GM21390 (cell line): ENCODE measurements at regions not wholly inside any gene's neighbourhood (a gene's known extent, or its start where the extent isn't known, plus 50 kb on each side); places are given as distances from the start of the nearest gene placed in this dataset.
A peak's percentile ranks its signal among the peaks of the same experiment; 100 is the strongest.

Experiments
- ATAC-seq: cut with Tn5 transposase; IDR thresholded peaks from one replicate; pipeline ENCODE4 v1.9.1; 2021; ENCODE audit not compliant: unreplicated experiment

DNA sequence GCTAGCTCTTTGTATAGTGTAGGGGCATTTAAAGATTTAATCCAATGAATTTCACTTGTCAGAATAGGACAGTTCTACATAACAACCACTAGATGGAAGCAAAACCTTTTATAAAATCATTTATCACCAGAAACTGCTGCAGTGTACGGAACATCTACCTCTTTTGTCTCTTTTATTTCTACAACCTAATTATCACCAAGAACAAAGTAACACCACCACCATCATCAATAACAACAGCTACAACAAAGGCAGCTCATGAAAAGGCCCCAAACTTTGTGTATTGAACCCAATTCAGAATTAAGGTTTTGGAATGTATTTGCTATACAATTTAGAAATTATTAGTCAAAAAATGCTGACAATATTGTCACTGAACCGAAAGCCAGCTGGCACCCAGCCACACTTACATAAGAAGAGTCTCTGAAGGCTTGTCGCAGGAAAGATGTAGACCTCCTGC is 260.9 kb upstream of the RPS6KA3 start:
- peak; percentile 57 for ATAC-seq

DNA sequence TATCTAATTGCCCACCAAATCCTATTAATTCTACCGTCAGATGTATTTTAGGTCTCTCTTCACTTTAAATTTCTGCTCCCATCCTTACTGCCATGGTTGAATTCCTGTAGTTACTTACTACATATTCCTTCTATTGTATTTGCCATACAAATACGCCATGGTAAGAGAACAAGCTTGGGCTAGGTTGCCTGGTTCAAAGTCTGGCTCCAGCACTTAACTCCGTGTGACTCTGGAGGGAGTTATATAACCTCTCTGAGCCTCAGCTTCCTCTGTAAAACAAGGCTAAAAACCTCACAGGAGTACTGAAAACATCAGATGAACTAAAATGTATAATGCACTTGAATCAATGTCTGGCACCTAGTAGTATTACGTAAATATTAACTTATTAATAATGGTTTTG is 260.3 kb upstream of the RPS6KA3 start:
- ATAC-seq = no peak

DNA sequence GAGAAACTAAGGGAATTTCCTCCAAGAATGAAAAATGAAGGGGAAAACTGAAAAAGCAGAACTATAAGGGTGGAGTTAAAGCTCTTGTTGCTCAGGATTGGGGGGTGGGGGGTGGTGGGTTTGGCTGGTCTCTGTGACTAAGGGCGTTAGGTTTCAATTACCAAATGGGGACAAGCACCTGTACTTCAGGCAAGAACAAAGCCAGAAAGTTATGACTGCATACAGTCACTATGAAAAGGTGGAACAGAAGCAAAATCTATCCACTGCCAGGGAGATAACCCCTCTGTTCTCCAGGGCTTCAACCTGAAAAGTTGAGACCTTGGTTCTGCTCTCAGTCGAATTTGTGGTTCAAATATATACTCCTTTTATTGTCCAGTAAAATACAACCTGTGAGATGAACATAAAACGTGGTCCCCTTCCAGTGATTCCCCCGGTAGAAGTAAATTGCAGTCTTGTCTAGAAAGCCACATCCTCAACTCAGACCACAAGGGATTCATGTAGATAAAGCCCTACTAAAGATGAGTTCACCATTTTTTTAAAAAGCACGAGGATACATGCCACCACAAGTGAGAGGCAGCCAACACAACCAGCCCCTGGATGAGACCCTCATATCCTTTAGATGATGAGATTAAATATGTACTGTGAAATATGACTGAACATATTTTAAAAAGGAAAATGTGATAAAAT is 257.1 kb upstream of the RPS6KA3 start:
- peak; percentile 62 for ATAC-seq

DNA sequence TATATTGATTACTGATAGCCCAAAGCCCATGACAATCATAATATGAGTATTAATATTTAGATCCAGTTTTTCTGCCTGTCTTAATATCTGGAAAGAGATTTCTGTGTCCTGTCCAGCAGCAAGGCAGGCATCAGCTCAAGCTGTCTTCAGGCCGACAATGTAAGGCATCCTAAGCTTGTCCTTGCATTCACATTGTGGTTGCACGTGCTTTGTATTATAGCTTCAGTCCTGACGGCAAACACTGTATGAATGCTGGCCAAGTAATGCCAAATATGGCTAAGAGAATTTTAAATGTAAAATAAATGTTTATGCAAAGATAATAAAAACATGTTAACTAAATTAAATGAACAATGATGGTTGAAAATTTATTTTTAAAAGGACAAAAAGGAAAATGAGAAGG is 255.7 kb upstream of the RPS6KA3 start:
- no peak for ATAC-seq

DNA sequence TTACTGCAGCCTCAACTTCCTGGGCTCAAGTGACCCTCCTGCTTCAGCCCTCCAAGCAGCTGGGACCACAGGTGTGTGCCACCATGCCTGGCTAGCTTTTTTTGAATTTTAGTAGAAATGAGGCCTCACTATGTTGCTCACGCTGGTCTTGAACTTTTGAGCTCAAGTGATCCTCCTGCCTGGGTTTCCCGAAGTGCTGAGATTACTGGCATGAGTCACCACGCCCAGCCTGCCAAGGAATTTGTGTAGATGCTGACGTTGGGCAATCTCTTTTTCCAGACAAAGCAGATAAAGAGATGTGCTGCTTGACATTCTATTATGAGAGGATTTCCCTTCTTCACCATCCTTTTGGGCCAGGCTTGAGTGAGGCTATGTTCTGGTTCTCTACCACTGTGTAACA is 254.5 kb upstream of the RPS6KA3 start:
- no peak for ATAC-seq

DNA sequence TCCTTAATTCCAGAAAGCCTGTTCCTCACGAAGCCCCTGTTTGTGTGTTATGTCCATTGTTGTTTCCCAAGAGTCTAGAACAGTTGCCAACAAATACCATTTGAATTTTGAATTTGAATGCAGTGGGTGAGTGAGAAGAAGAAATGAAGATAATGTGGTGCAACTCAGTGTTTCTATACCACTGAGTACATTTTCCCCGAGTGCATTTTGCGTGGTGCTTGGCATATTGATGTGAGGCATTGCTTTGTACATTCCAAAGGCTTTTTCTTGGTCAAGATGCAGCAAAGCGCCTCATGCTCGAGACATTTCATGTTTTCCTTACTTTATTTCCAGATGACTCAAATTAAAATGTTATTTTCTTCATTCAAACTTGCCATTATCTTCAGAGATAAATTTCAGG is 253.1 kb upstream of the RPS6KA3 start:
- ATAC-seq = no peak

DNA sequence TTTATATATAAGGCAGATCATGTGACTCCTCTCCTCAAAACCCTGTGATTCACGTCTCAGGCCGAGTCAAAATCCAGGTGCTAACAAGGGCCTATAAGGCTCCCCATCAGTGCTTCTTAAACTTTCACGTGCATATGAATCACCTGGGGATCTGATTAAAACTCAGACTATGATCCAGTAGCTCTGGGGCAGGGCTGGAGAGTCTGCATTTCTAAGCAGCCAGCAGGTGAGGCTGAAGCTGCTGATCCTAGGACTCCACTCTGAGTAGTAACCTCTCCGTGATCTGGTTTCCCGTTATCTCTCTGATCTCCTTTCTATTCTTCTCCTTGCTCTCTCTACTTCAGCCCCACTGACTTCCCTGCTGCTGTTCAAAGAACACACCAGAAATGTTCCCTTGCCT is 252.4 kb upstream of the RPS6KA3 start:
- no peak for ATAC-seq

DNA sequence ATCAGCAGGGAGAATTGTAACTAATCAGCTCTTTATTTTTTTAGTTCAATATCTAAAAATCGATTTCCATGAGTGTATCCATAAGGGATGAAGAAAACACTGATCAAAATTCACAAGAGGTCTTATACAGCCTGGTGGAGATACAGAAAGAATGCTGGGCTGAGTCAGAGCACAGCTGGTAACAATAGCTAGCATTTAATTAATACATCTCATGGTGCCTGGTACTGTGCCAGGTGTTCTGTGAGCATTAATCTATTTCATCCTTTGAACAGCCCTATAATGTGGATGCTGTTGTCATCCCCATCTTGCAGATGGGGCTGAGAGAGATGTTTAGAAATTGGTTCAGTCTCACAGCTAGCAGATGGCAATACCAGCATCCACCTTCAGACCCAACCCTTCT is 250.9 kb upstream of the RPS6KA3 start:
- ATAC-seq = no peak

DNA sequence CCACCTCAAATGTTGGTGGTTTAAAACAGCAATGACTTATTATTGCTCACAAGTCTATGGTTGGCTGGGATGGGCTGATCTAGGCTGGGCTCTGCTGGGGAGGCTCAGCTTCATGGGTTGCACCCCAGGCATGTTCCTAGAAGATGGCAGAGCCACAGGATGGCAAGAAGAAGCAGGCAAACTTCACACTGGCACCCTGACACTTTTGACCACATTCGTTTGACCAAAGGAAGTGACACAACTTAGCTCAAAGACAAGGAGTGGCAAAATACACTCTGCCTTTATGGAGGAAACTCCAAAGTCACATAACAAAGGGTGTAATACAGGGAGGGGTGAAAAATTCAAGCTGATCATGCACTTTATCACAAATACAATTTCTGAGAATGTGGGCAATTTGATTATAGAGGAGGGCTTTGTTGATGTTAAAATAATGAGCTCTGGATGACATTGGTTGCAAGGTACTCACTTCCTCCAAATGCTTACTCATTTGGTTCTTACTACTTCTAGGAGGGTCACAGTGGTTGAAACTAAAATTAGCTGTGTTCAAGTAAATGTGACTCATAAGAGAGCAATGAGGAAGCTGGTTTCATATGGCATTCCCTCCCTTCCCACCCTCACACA is 249.2 kb upstream of the RPS6KA3 start:
- peak; percentile 98 for ATAC-seq

DNA sequence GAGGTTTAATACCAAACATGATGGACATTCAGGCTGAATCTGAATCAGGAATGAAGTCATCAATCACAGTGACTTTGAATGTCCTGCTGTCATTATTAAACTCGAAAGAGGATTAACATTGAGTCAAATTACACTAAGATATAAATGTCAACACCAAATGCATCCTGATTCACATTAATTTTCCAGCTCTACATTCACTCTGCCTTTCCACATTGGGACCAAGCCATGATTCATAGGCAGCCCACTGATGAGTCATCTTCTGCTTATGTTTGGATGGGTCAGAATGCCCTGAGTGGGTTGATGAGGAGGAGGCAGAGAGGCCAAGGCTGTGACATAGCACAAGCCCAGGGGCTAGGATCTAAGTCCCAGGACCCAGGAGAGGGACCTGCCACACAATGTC is 247.6 kb upstream of the RPS6KA3 start:
- ATAC-seq = no peak

DNA sequence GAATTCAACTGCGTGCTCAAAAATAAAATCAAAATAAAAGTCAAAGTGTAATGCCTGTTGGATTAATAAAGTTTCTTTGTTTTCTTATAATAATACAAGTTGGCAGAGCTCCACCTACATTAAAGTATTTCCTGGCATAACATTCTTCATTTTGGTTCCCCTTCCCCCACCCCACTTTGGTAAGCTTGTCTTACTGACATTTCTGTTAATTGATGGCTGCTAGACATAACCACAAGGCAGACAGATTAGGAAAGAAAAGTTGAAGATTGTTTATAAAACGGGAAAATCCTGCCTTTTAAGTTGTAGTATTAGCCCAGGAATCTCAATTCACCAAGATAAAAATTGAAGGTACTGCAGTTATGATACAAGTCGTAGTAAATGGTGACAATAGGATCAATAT is 246.5 kb upstream of the RPS6KA3 start:
- no peak for ATAC-seq

DNA sequence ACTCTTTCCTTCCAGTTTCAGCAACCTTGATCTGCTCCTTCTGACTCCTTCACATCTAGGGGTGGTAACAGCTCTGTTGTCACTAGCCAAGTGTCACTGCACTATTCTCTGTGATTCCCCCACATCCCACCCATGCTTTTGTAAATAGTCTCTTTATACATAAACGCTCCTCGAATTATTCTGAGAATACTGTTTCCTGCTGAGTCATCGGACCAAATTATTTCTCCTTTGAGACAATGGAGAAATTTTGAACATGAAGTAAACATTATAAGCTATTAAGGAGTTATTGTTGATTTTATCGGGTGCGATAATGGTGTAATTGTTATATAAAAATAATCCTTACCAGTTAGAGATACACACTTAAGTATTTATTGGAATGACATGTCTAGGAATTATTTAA is 245.1 kb upstream of the RPS6KA3 start:
- no peak for ATAC-seq

DNA sequence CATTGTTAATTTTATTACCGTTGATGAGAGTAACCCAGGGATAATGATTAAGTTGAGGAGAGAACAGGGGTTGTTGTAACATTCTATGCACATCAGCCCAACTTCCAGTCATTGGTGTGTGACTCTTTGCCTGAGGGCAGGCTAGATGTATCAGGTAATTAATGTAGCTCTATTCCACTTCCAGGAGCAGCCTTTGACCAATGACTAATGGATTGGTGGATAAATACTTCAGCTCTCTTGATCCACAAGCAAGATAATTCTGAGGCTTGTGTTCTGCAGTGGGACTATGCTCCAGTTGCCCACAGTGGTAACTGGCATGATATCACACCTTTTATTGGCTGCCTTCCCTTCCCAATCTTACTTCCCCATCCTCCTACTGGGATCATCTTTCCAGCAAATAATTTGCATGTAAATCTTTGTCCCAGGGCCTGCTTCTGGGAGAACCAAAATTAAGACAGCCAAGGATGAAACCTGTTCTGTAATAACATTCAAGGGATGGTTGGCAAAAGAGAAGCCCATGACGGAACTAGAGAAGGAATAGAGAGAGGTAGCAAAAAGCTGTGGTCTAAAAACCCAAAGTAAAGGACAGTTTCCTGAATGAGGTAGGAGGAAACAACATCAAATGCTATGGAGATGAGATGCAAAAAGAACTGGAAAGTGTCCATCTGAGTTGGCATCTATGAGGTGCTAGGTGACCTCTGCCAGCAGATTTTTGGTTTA is 241.4 kb upstream of the RPS6KA3 start:
- ATAC-seq = no peak

DNA sequence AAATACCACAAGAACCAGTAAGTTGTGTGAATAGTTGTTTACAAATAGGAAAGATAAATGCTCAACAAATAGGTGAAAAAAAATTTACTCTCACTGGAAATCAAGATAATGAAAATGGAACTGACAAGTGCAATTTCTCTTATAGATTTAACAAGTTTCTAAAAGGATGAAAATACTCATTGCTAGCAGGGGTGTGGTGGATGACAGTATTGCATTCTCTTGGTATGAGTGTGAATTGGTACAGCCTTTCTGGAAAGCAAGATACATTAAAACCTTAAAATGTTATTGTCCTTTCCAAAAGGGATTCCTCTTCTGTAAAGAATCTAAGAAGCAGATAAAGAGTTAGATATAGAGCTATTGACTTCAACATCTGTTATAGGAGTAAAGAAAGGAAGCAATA is 240.0 kb upstream of the RPS6KA3 start:
- ATAC-seq = no peak

DNA sequence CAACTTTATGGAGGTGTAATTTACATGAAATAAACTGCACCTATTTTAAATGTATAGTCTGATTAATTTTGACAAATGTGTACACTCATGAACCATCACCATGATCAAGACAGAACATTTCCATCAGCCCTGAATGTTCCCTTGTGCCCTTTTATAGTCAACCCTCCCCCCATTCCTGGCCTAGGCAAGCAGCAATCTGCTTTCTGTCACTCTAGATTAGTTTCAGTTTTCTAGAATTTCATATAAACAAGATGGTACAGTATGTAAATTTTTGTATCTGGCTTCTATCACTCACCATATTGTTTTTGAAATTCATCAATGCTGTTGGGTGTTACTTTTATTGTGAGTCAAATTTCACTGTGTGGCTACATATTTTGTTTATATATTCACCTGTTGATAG is 234.2 kb upstream of the RPS6KA3 start:
- ATAC-seq = no peak

DNA sequence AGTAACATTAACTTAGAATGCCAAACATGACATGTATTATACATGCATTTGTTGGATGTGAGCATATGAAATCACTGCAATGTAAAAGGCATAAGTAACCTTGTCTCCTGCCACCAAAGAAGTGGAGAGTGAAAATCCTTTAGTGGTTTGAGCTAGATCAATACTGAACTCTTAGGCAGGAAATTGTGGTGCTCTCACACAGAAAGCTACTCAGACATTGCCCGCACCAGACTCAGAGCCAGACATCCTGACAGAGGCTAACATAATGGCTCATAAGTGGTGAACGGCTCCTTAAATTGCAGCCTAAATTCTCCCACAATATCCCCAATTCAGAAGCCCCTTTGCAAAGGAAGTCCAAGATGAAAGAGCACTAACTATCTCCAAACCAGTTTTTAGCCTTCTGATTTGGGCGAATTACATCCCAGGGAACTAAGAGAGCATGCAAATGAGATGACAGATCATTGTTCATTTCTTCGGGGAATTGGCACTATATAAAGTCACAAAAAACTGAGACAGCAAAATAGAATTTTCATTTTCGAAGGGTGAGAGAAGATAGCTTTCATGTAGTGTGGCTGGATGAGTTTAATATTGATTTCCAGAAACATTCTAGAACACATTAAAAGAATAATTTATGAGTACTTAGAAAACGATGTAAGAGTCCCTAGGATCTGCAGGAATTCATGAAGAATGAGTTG is 233.6 kb upstream of the RPS6KA3 start:
- ATAC-seq = peak; percentile 61

DNA sequence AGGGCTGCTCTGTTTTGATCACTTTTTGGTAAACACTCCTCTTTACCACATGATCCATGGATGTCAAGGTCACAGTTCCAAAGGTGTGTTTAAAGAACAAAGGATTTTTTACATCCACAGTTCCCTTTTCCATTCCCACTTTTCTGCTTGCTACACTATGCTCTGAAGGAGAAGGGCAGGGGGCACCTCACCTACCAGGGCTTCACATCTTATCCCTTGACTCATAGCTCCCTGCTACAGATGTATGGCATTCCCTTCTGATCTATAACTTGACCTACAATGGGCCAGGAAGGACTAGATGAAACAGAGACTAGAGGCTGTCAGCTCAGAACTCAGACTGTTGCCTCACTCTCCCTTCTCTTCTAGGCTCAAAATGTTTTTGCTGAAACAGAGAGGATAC is 233.1 kb upstream of the RPS6KA3 start:
- ATAC-seq = peak; percentile 10

DNA sequence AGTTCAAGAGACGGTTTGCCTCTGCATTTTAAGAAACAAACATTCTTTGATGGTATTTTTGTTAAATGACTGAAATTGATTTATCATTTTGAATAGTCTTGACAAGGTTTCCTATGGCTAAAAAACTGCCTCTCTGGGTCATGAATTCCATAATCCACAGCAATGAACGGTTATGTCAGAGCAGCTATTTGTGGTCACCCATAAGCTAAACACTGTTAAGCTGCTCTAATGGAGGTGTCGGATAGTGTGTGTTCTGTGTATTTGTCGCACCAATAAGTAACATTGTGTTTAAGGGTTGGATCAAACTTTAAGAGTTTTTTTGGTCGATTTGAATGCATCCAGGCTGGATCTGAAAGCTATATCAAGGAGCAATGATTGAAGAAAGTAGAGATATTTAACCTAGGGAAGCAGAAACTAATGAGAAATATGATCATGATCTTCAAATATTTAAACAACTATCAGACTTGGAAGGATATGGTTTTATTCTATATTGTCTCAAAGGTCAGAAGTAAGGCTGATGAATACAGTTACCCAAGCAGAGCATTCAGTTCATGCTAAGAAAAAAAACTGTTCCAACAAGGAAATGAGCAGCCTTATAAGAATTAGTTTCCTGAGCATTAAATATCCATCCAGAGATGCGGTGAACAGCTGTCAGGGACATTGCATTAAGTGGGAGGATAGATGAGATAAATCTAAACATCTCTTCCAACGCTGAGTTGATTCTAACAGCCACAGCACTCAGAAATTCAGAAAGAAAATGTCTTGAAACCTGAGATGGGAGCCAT is 232.3 kb upstream of the RPS6KA3 start:
- no peak for ATAC-seq

DNA sequence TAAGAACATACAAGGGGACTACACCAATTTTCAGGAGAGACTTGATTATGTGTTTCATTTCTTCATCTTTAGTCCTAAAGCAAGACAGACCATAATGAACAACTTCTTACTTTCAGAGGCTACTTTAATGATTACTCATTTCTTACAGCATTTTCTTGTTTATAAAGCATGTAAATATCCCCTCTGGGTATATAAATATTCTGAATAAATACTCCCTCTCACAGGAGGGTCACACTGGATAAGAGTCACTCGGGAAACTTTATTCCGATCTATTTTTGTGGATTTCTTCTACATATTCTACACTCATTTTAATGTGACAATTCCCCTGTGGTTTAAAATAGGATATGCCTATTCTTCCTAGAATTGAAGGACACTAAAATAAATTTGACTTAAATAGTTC is 228.9 kb upstream of the RPS6KA3 start:
- no peak for ATAC-seq

DNA sequence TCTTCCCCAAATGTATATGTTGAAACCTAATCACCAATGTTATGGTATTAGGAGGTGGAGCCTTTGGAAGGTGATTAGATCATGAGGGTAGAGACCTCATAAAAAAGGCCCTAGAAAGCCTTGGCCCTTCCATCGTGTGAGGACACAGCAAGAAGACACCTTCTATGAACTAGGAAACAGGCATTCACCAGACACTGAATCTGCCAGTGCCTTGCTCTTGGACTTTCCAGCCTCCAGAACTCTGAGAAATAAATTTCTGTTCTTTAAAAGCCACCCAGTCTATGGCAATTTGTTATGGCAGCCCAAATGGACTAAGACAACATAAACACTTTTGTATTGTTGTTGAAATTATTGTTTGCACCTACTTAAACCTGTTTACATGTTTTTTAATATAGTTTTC is 221.8 kb upstream of the RPS6KA3 start:
- no peak for ATAC-seq

DNA sequence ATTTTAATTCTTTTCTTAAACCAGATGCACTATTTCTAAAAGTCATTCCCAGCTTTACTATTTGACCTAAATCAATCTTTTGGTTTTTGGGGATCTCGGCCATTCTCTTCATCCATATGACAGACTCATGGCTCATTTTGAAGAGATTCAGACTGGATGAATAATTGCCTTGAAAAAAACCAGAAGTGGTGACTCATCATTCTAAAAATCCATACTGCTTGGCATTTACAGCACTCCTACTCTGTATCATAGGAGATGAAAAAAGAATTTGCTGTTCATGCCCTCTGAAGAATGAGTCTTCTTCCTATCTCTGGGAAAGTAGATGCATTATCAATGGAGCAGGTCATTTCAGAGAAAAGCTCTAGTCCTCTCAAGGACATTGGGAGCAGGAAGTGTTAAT is 220.5 kb upstream of the RPS6KA3 start:
- no peak for ATAC-seq
